Lower leg skin (tissue), 4 donors: ENCODE measurements at regions not wholly inside any gene's neighbourhood (a gene's known extent, or its start where the extent isn't known, plus 50 kb on each side); places are given as distances from the start of the nearest gene placed in this dataset.
"Not testable (repeated sequence)": the region's sequence is repeated elsewhere in the genome, so short reads cannot be mapped to it uniquely, and the experiment has no call there.

ENCODE experiments used
- DNase-seq, 2 donors: peaks; one replicate each; pipeline ENCODE4 v3.0.0-alpha.2; 2019; ENCODE audit warnings: low spot score in 2 of 2
- H3K4me3 ChIP-seq: fragments of 200-600 bp; sonication (generic); 2 replicates; pipeline ENCODE4 v1.5.1; 2017; ENCODE audit warnings: mild to moderate bottlenecking, low read depth; ENCODE audit not compliant: poor library complexity, severe bottlenecking
- POLR2A ChIP-seq, 2 donors: fragments of 450-650 bp; IDR thresholded peaks; one replicate each; pipeline ENCODE4 v1.6.1; 2016 to 2017; ENCODE audit warnings: antibody characterized with exemption in 2 of 2, mild to moderate bottlenecking in 1 of 2, moderate library complexity in 1 of 2
- WGBS, 2 donors: methylation state at CpG; one replicate each; pipeline ENCODE4 v1.1.5; 2018; 5-methylcytosine and 5-hydroxymethylcytosine counted together
- intact Hi-C: fragments of 100-400 bp; cut with DNase I; formaldehyde crosslinking; loops from one replicate; pipeline ENCODE4 v1.15.0; 2023; ENCODE audit warnings: low total_unique reads
- TF ChIP-seq, protein P1 (sequence below), 3 donors: fragments of 450-650 bp; IDR thresholded peaks; one replicate each; pipeline ENCODE4 v1.5.1; 2016; ENCODE audit warnings: antibody characterized with exemption in 3 of 3, mild to moderate bottlenecking in 3 of 3, moderate library complexity in 2 of 3

- intact Hi-C loops: no loop called here
- H3K4me3 ChIP-seq: no peak overlapping the region
- DNase-seq: no peak
- WGBS, 2 donors: 46 to 48% methylated on average over 2 of the region's 2 CpGs
- TF ChIP-seq, protein P1, sequence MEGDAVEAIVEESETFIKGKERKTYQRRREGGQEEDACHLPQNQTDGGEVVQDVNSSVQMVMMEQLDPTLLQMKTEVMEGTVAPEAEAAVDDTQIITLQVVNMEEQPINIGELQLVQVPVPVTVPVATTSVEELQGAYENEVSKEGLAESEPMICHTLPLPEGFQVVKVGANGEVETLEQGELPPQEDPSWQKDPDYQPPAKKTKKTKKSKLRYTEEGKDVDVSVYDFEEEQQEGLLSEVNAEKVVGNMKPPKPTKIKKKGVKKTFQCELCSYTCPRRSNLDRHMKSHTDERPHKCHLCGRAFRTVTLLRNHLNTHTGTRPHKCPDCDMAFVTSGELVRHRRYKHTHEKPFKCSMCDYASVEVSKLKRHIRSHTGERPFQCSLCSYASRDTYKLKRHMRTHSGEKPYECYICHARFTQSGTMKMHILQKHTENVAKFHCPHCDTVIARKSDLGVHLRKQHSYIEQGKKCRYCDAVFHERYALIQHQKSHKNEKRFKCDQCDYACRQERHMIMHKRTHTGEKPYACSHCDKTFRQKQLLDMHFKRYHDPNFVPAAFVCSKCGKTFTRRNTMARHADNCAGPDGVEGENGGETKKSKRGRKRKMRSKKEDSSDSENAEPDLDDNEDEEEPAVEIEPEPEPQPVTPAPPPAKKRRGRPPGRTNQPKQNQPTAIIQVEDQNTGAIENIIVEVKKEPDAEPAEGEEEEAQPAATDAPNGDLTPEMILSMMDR (IDR thresholded peaks at IDR 0.05): no peak
- TF ChIP-seq POLR2A (IDR thresholded peaks at IDR 0.05): no peak
Observed at GRCh38 chr1:99397029-99397428, 132.7 kb downstream of the PLPPR4 start.

DNA sequence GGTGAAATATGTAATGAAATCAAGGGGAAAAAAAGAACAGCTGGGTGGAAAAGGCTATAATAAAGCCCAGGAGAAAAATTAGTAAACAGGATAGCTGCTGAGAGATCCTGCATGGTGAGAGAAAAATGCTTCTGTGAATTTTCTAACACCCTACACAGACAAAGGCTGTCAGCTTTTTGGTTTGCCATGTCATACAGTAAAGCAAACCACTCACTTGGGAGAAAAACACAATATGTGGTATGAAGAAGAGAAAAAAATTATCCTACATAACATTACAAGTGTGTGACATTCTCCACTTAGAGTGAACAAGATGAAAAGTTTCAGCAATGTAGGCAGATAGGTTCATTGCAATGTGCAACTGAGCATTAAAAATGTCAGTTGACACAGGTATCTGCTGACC, 133.6 kb downstream of the PLPPR4 start:
- DNase-seq: no peak
- no peak for TF ChIP-seq POLR2A (IDR thresholded peaks at IDR 0.05)
- TF ChIP-seq, protein P1 (IDR thresholded peaks at IDR 0.05): no peak
- H3K4me3 ChIP-seq: no peak overlapping the region
- intact Hi-C loops: no loop called here

DNA sequence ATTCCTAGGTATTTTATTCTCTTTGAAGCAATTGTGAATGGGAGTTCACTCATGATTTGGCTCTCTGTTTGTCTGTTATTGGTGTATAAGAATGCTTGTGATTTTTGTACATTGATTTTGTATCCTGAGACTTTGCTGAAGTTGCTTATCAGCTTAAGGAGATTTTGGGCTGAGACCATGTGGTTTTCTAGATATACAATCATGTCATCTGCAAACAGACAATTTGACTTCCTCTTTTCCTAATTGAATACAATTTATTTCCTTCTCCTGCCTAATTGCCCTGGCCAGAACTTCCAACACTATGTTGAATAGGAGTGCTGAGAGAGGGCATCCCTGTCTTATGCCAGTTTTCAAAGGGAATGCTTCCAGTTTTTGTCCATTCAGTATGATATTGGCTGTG, 137.3 kb downstream of the PLPPR4 start:
- DNase-seq, intact Hi-C loops, H3K4me3 ChIP-seq: not testable (repeated sequence)

DNA sequence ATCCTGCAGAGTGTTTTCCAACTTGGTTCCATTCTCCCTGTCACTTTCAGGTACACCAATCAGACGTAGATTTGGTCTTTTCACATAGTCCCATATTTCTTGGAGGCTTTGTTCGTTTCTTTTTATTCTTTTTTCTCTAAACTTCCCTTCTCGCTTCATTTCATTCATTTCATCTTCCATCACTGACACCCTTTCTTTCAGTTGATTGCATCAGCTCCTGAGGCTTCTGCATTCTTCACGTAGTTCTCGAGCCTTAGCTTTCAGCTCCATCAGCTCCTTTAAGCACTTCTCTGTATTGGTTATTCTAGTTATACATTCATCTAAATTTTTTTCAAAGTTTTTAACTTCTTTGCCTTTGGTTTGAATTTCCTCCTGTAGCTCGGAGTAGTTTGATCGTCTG, 140.1 kb downstream of the PLPPR4 start:
- not testable (repeated sequence) for H3K4me3 ChIP-seq

GRCh38 chr1:99405325-99405724, 141.0 kb downstream of the PLPPR4 start:
- WGBS, 2 donors: 92% methylated on average over 9 of the region's 9 CpGs
- intact Hi-C loops, DNase-seq, H3K4me3 ChIP-seq: not testable (repeated sequence)

More for the DNA sequence above, 140.1 kb downstream of the PLPPR4 start:
- DNase-seq, intact Hi-C loops: not testable (repeated sequence)
- 95 to 97% methylated on average over 5 to 7 of the region's 7 CpGs for WGBS, 2 donors

DNA sequence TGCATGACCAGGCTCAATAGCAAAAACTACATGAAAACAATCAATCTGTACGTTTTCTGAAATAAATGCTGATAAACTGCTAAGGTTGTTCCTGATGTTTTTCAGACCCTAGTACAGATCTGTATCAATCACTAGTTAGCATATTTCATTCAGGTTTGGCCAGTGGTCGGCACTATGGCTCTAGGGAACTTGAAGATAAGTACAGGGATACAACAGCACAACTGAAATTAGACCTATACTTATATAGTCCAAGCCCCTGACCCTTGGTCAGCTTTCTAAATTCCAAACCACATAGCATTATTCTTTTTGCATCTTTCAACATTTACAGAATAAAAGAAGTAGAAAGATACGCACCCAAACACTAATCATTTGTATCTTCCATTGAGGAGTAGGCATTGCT, 142.7 kb downstream of the PLPPR4 start:
- no peak for DNase-seq
- intact Hi-C loops: no loop called here
- WGBS, 2 donors: 68 to 70% methylated on average over 3 of the region's 3 CpGs
- no peak overlapping the region for H3K4me3 ChIP-seq
- no peak for TF ChIP-seq POLR2A (IDR thresholded peaks at IDR 0.05)
- TF ChIP-seq, protein P1 (IDR thresholded peaks at IDR 0.05): no peak

- intact Hi-C loops: no loop called here
- no peak overlapping the region for H3K4me3 ChIP-seq
- 73 to 74% methylated on average over 3 of the region's 3 CpGs for WGBS, 2 donors
- TF ChIP-seq POLR2A (IDR thresholded peaks at IDR 0.05): no peak
- DNase-seq: no peak
Observed at GRCh38 chr1:99424087-99424486, 159.8 kb downstream of the PLPPR4 start.

- DNase-seq: no peak
- no peak overlapping the region for H3K4me3 ChIP-seq
- no peak for TF ChIP-seq POLR2A (IDR thresholded peaks at IDR 0.05)
- TF ChIP-seq, protein P1 (IDR thresholded peaks at IDR 0.05): no peak
- intact Hi-C loops: no loop called here
- WGBS, 2 donors: 85 to 86% methylated on average over 1 of the region's 1 CpG
Observed at GRCh38 chr1:99429754-99430153, 165.5 kb downstream of the PLPPR4 start.
